Sigmoid colon (tissue), 4 donors: ENCODE measurements at regions not wholly inside any gene's neighbourhood (a gene's known extent, or its start where the extent isn't known, plus 50 kb on each side); places are given as distances from the start of the nearest gene placed in this dataset.

Experiments used
- EP300 ChIP-seq, 4 donors: sonication (generic); formaldehyde crosslinking; IDR thresholded peaks; one replicate each; pipeline ENCODE4 v1.6.1; 2017; ENCODE audit warnings: antibody characterized with exemption in 4 of 4
- POLR2A ChIP-seq, 2 donors: fragments of 450-650 bp; IDR thresholded peaks; one replicate each; pipeline ENCODE4 v1.6.1; 2016; ENCODE audit warnings: antibody characterized with exemption in 2 of 2, mild to moderate bottlenecking in 2 of 2, moderate library complexity in 2 of 2
- TF ChIP-seq, protein P1 (sequence below), 4 experiments: fragments of 450-650 bp in 3 of 4; fragments of 200-600 bp in 1 of 4; IDR thresholded peaks; one replicate each; pipeline ENCODE4 v1.5.1; 2016 to 2019; ENCODE audit warnings: antibody characterized with exemption in 4 of 4, mild to moderate bottlenecking in 3 of 4, moderate library complexity in 2 of 4

- TF ChIP-seq EP300 (IDR thresholded peaks at IDR 0.05) (no peak), POLR2A (IDR thresholded peaks at IDR 0.05) (no peak)
- TF ChIP-seq, protein P1, sequence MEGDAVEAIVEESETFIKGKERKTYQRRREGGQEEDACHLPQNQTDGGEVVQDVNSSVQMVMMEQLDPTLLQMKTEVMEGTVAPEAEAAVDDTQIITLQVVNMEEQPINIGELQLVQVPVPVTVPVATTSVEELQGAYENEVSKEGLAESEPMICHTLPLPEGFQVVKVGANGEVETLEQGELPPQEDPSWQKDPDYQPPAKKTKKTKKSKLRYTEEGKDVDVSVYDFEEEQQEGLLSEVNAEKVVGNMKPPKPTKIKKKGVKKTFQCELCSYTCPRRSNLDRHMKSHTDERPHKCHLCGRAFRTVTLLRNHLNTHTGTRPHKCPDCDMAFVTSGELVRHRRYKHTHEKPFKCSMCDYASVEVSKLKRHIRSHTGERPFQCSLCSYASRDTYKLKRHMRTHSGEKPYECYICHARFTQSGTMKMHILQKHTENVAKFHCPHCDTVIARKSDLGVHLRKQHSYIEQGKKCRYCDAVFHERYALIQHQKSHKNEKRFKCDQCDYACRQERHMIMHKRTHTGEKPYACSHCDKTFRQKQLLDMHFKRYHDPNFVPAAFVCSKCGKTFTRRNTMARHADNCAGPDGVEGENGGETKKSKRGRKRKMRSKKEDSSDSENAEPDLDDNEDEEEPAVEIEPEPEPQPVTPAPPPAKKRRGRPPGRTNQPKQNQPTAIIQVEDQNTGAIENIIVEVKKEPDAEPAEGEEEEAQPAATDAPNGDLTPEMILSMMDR (IDR thresholded peaks at IDR 0.05) = no peak
Observed at GRCh38 chr3:43854283-43854682, 163.5 kb downstream of the ABHD5 start.
